ENCODE measurements at regions not wholly inside any gene's neighbourhood (a gene's known extent, or its start where the extent isn't known, plus 50 kb on each side); places are given as distances from the start of the nearest gene placed in this dataset.

DNA sequence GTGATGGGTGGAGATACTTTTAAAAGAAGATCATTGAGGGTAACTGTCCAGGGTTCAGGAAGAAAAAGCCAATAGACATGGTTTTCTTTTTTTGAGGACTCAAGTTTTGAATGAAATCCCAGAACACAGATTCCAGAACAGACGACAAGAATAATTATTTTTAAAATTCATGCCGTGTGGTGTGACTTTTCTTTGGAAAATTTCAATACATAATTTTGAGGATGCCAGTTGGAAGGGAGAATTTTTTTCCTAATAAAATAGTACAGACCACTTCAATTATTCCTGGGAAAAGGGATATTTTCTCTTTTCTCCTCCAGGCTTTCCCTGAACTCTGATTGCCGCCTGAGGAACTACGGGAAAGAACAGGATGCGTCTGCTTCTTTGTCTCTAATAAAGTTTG is 951.4 kb downstream of the KCNMA1 start:
- Histone ChIP-seq H3K79me2 (ENCODE audit: insufficient read depth, low read length) (no peaks in the 10 kb centered on the region), H3K27me3 (ENCODE audit: insufficient read depth, low read length) (no peaks in the 10 kb centered on the region), H3K4me3 (ENCODE audit: insufficient read depth, low read depth, low read length) (no peak overlapping the region), H3K27ac (ENCODE audit: low read depth, low read length) (no peak overlapping the region), H4K20me1 (ENCODE audit: insufficient read depth, low read length) (no peaks in the 10 kb centered on the region), H3K9me3 (ENCODE audit: insufficient read depth, low read depth, low read length) (peaks cover 8% of the 10 kb centered on the region), H3K9ac (ENCODE audit: low read length) (no peak overlapping the region), H2AFZ (ENCODE audit: low read depth, low read length) (no peak overlapping the region), H3K36me3 (ENCODE audit: insufficient read depth, low read length) (no peaks in the 10 kb centered on the region), H3K4me2 (ENCODE audit: low read length) (no peak overlapping the region), H3K4me1 (ENCODE audit: insufficient read depth, low read length) (no peaks in the 10 kb centered on the region)
- Mint-ChIP-seq H3K36me3 (ENCODE audit: low read depth, unreplicated experiment) (no peaks in the 10 kb centered on the region), H3K4me3 (ENCODE audit: unreplicated experiment) (no peak overlapping the region), H3K4me1 (ENCODE audit: low read depth, unreplicated experiment) (no peaks in the 10 kb centered on the region), H3K9me3 (ENCODE audit: unreplicated experiment) (peaks cover 3% of the 10 kb centered on the region), H3K27ac (ENCODE audit: unreplicated experiment) (no peak overlapping the region), H3K27me3 (ENCODE audit: low read depth, unreplicated experiment) (no peaks in the 10 kb centered on the region)
- DNase-seq (ENCODE audit: low read depth) (no peak), FAIRE-seq (no peak)
- TF ChIP-seq EZH2 (IDR thresholded peaks at IDR 0.05; ENCODE audit: insufficient read depth, low read length) = no peak
- TF ChIP-seq, protein P1, sequence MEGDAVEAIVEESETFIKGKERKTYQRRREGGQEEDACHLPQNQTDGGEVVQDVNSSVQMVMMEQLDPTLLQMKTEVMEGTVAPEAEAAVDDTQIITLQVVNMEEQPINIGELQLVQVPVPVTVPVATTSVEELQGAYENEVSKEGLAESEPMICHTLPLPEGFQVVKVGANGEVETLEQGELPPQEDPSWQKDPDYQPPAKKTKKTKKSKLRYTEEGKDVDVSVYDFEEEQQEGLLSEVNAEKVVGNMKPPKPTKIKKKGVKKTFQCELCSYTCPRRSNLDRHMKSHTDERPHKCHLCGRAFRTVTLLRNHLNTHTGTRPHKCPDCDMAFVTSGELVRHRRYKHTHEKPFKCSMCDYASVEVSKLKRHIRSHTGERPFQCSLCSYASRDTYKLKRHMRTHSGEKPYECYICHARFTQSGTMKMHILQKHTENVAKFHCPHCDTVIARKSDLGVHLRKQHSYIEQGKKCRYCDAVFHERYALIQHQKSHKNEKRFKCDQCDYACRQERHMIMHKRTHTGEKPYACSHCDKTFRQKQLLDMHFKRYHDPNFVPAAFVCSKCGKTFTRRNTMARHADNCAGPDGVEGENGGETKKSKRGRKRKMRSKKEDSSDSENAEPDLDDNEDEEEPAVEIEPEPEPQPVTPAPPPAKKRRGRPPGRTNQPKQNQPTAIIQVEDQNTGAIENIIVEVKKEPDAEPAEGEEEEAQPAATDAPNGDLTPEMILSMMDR (IDR thresholded peaks at IDR 0.05; ENCODE audit: insufficient read depth, low read depth, low read length) = no peak

DNA sequence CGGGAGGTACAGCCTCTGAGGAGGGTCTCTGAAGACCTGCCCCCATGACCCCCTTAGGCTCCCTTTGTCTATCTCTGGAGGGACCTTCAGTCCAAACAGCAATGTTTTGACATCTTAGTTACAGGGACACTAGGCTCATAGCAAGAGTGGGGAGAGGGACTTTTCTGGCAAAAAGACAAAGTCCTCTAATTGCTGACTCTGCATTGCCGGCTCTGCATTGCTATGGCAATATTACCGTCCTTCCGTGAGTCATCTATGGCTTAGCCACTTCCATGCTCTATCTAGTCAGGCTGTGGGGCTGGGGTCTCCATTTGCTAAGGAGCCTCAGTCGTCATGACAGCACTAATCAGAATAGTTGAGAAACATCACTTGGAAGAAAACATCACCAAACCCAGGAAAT is 952.6 kb downstream of the KCNMA1 start:
- no peak for FAIRE-seq
- no peaks in the 10 kb centered on the region for H3K4me1 Mint-ChIP-seq (ENCODE audit: low read depth, unreplicated experiment)

DNA sequence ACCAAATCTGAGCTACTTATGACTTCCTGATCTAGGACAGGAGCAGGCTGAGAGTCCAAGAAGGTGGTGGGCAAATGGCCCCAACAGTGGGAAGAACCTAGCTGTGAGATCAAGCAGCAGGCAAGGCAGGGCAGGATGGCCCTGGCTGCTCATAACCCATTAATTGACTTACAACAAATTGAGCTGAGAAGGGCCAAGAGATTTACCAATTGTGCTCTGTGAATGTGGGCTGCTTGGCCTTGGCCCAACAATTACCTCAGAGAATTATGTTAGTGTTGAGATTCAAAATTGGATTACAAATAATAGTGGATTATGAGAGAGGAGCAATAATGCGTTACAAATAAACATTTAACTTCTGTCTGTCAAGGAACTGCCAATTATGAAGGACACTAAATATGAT is 956.5 kb downstream of the KCNMA1 start:
- Histone ChIP-seq H3K4me1 (ENCODE audit: insufficient read depth, low read length) (no peaks in the 10 kb centered on the region), H3K27ac (ENCODE audit: low read depth, low read length) (no peak overlapping the region), H3K9ac (ENCODE audit: low read length) (no peak overlapping the region), H3K27me3 (ENCODE audit: insufficient read depth, low read length) (no peaks in the 10 kb centered on the region), H3K36me3 (ENCODE audit: insufficient read depth, low read length) (no peaks in the 10 kb centered on the region), H3K4me2 (ENCODE audit: low read length) (no peak overlapping the region), H3K79me2 (ENCODE audit: insufficient read depth, low read length) (no peaks in the 10 kb centered on the region), H3K9me3 (ENCODE audit: insufficient read depth, low read depth, low read length) (no peaks in the 10 kb centered on the region), H4K20me1 (ENCODE audit: insufficient read depth, low read length) (no peaks in the 10 kb centered on the region), H2AFZ (ENCODE audit: low read depth, low read length) (no peak overlapping the region), H3K4me3 (ENCODE audit: insufficient read depth, low read depth, low read length) (no peak overlapping the region)
- FAIRE-seq (no peak), DNase-seq (ENCODE audit: low read depth) (no peak)
- peaks cover 7% of the 10 kb centered on the region for H3K27me3 Mint-ChIP-seq (ENCODE audit: low read depth, unreplicated experiment)
- no peaks in the 10 kb centered on the region for H3K36me3 Mint-ChIP-seq (ENCODE audit: low read depth, unreplicated experiment)
- H3K9me3 Mint-ChIP-seq (ENCODE audit: unreplicated experiment) = no peaks in the 10 kb centered on the region
- no peak overlapping the region for H3K27ac Mint-ChIP-seq (ENCODE audit: unreplicated experiment)
- no peaks in the 10 kb centered on the region for H3K4me1 Mint-ChIP-seq (ENCODE audit: low read depth, unreplicated experiment)
- TF ChIP-seq EZH2 (IDR thresholded peaks at IDR 0.05; ENCODE audit: insufficient read depth, low read length) = no peak
- TF ChIP-seq, protein P1 (IDR thresholded peaks at IDR 0.05; ENCODE audit: insufficient read depth, low read depth, low read length) = no peak
- H3K4me3 Mint-ChIP-seq (ENCODE audit: unreplicated experiment) = no peak overlapping the region

More for the DNA sequence above, 952.6 kb downstream of the KCNMA1 start:
- Histone ChIP-seq H3K4me1 (ENCODE audit: insufficient read depth, low read length) (no peaks in the 10 kb centered on the region), H3K4me3 (ENCODE audit: insufficient read depth, low read depth, low read length) (no peak overlapping the region), H3K27me3 (ENCODE audit: insufficient read depth, low read length) (no peaks in the 10 kb centered on the region), H3K4me2 (ENCODE audit: low read length) (no peak overlapping the region), H3K9ac (ENCODE audit: low read length) (no peak overlapping the region), H3K27ac (ENCODE audit: low read depth, low read length) (no peak overlapping the region), H3K9me3 (ENCODE audit: insufficient read depth, low read depth, low read length) (peaks cover 8% of the 10 kb centered on the region), H3K79me2 (ENCODE audit: insufficient read depth, low read length) (no peaks in the 10 kb centered on the region), H3K36me3 (ENCODE audit: insufficient read depth, low read length) (no peaks in the 10 kb centered on the region), H2AFZ (ENCODE audit: low read depth, low read length) (no peak overlapping the region), H4K20me1 (ENCODE audit: insufficient read depth, low read length) (no peaks in the 10 kb centered on the region)
- H3K36me3 Mint-ChIP-seq (ENCODE audit: low read depth, unreplicated experiment) = no peaks in the 10 kb centered on the region
- no peaks in the 10 kb centered on the region for H3K9me3 Mint-ChIP-seq (ENCODE audit: unreplicated experiment)
- DNase-seq (ENCODE audit: low read depth) = no peak
- TF ChIP-seq, protein P1 (IDR thresholded peaks at IDR 0.05; ENCODE audit: insufficient read depth, low read depth, low read length) = no peak
- TF ChIP-seq EZH2 (IDR thresholded peaks at IDR 0.05; ENCODE audit: insufficient read depth, low read length) = no peak
- no peak overlapping the region for H3K27ac Mint-ChIP-seq (ENCODE audit: unreplicated experiment)
- H3K4me3 Mint-ChIP-seq (ENCODE audit: unreplicated experiment) = no peak overlapping the region
- H3K27me3 Mint-ChIP-seq (ENCODE audit: low read depth, unreplicated experiment) = no peaks in the 10 kb centered on the region
